22Rv1 (cell line): ENCODE measurements at regions not wholly inside any gene's neighbourhood (a gene's known extent, or its start where the extent isn't known, plus 50 kb on each side); places are given as distances from the start of the nearest gene placed in this dataset.

ENCODE experiments used
- ZFX ChIP-seq: fragments of 450-650 bp; IDR thresholded peaks from 2 replicates; pipeline ENCODE4 v1.6.1; 2017; ENCODE audit warnings: antibody characterized with exemption, borderline replicate concordance
- TF ChIP-seq, protein P1 (sequence below): fragments of 450-650 bp; IDR thresholded peaks from 2 replicates; pipeline ENCODE4 v1.5.1; 2017; ENCODE audit warnings: mild to moderate bottlenecking

DNA sequence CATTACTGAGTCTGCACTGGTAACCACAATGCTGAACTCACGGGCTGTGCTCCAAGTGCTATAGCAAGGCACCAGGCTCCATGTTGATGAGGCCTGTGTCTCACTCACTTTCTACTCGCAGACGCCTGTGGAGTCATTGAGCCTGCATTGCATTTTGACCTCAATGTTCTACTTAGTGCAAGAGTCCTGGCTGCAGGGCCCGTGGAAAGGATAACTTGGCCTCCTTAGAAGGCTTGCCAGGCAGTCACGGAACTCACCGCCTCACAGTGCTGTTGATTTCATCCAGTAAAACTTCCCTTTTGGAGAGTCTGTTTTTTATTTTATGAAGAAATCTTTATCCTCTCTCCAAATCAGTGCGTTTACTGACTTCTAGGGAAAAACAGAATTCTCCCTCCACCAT lies 290.4 kb downstream of the RNF144A start:
- TF ChIP-seq, protein P1, sequence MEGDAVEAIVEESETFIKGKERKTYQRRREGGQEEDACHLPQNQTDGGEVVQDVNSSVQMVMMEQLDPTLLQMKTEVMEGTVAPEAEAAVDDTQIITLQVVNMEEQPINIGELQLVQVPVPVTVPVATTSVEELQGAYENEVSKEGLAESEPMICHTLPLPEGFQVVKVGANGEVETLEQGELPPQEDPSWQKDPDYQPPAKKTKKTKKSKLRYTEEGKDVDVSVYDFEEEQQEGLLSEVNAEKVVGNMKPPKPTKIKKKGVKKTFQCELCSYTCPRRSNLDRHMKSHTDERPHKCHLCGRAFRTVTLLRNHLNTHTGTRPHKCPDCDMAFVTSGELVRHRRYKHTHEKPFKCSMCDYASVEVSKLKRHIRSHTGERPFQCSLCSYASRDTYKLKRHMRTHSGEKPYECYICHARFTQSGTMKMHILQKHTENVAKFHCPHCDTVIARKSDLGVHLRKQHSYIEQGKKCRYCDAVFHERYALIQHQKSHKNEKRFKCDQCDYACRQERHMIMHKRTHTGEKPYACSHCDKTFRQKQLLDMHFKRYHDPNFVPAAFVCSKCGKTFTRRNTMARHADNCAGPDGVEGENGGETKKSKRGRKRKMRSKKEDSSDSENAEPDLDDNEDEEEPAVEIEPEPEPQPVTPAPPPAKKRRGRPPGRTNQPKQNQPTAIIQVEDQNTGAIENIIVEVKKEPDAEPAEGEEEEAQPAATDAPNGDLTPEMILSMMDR, result no peak
- TF ChIP-seq ZFX, result no peak
